Thymus (tissue), 11 donors: ENCODE measurements at regions not wholly inside any gene's neighbourhood (a gene's known extent, or its start where the extent isn't known, plus 50 kb on each side); places are given as distances from the start of the nearest gene placed in this dataset.

ENCODE experiments used
- DNase-seq, 9 donors: peaks; one replicate each; pipeline ENCODE4 v3.0.0-alpha.2; 2013; ENCODE audit warnings: low spot score in 9 of 9, low read depth in 6 of 9, missing footprints in 1 of 9
- H3K27ac ChIP-seq, 2 donors: one replicate each; pipeline ENCODE4 v1.5.1; 2013; ENCODE audit warnings: control low read depth in 1 of 2, low read depth in 1 of 2, low read length in 1 of 2, mild to moderate bottlenecking in 1 of 2, moderate library complexity in 1 of 2
- H3K27me3 ChIP-seq, 2 donors: one replicate each; pipeline ENCODE4 v1.5.1; 2013; ENCODE audit warnings: low read length in 1 of 2; ENCODE audit not compliant: control insufficient read depth in 2 of 2, insufficient read depth in 1 of 2
- H3K36me3 ChIP-seq, 2 donors: one replicate each; pipeline ENCODE4 v1.5.1; 2013; ENCODE audit warnings: low read length in 1 of 2, mild to moderate bottlenecking in 1 of 2, moderate library complexity in 1 of 2; ENCODE audit not compliant: control insufficient read depth in 2 of 2, insufficient read depth in 2 of 2
- H3K4me1 ChIP-seq, 2 donors: one replicate each; pipeline ENCODE4 v1.5.1; 2013; ENCODE audit warnings: low read length in 2 of 2; ENCODE audit not compliant: control insufficient read depth in 2 of 2, insufficient read depth in 2 of 2
- H3K4me3 ChIP-seq, 2 donors: one replicate each; pipeline ENCODE4 v1.5.1; 2013; ENCODE audit warnings: low read length in 2 of 2, control low read depth in 1 of 2, mild to moderate bottlenecking in 1 of 2
- H3K9me3 ChIP-seq, 2 donors: one replicate each; pipeline ENCODE4 v1.5.1; 2013; ENCODE audit warnings: low read length in 1 of 2, mild to moderate bottlenecking in 1 of 2; ENCODE audit not compliant: control insufficient read depth in 2 of 2, insufficient read depth in 1 of 2
- WGBS: extraction: QIAGEN DNeasy Blood & Tissue Kit; methylation state at CpG from one replicate; pipeline ENCODE4 v1.1.7; 2013; 5-methylcytosine and 5-hydroxymethylcytosine counted together
- donor health status: healthy.

- Histone ChIP-seq H3K27me3 (no peaks in the 10 kb centered on the region), H3K4me1 (peaks cover 0 to 11% of the 10 kb centered on the region in 2 donors), H3K4me3 (no peak overlapping the region), H3K9me3 (peaks cover 1 to 7% of the 10 kb centered on the region in 2 donors), H3K27ac (no peak overlapping the region), H3K36me3 (no peaks in the 10 kb centered on the region)
- no peak for DNase-seq
- 91% methylated on average over 6 of the region's 6 CpGs for WGBS
These were observed 83.1 kb upstream of the SOD1 start for GRCh38 chr21:31576428-31576827.

GRCh38 chr21:31573217-31573616 is 86.3 kb upstream of the SOD1 start:
- H3K27me3 ChIP-seq, result no peaks in the 10 kb centered on the region
- peaks cover 3 to 21% of the 10 kb centered on the region in 2 donors for H3K4me1 ChIP-seq
- no peaks in the 10 kb centered on the region for H3K36me3 ChIP-seq
- H3K27ac ChIP-seq, result no peak overlapping the region
- no peak overlapping the region for H3K4me3 ChIP-seq
- peaks cover 1 to 7% of the 10 kb centered on the region in 2 donors for H3K9me3 ChIP-seq
- DNase-seq, result no peak
- WGBS, result 100% methylated on average over 2 of the region's 2 CpGs

DNA sequence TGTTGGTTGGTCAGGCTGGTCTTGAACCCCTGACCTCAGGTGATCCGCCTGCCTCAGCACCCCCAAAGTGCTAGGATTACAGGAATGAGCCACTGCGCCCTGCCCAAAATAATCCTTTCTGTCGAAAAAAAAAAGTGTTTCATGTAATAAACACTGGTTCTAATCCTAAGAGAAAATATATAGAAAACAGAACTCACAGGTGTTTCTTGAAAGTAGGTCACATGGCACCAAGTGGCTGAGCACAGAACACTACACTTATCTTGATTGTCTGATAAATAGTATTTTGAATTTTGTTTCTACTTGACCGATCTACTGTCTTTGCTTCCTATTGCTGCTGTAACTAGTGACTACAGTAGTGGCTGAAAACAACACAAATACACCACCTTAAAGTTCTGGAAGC is 87.6 kb upstream of the SOD1 start:
- Histone ChIP-seq H3K27me3 (no peaks in the 10 kb centered on the region), H3K9me3 (peaks cover 1 to 7% of the 10 kb centered on the region in 2 donors), H3K4me1 (peaks cover 3 to 21% of the 10 kb centered on the region in 2 donors), H3K27ac (peak overlapping the region in 1 of 2 donors; percentile 92), H3K36me3 (no peaks in the 10 kb centered on the region), H3K4me3 (no peak overlapping the region)
- WGBS, result 66% methylated on average over 4 of the region's 4 CpGs
- peak in 4 of 9 donors; percentile 38 to 74 (median 50) for DNase-seq

GRCh38 chr21:31570824-31571566 is 88.5 kb upstream of the SOD1 start:
- peaks cover 1 to 7% of the 10 kb centered on the region in 2 donors for H3K9me3 ChIP-seq
- no peak for DNase-seq
- no peaks in the 10 kb centered on the region for H3K27me3 ChIP-seq
- peaks cover 3 to 21% of the 10 kb centered on the region in 2 donors for H3K4me1 ChIP-seq
- WGBS, result 88% methylated on average over 8 of the region's 8 CpGs
- H3K36me3 ChIP-seq, result no peaks in the 10 kb centered on the region
- H3K4me3 ChIP-seq, result no peak overlapping the region
- H3K27ac ChIP-seq, result peak overlapping the region in 1 of 2 donors; percentile 92

- no peak for DNase-seq
- Histone ChIP-seq H3K4me3 (no peak overlapping the region), H3K9me3 (no peaks in the 10 kb centered on the region), H3K4me1 (peaks cover 3 to 11% of the 10 kb centered on the region in 2 donors), H3K27me3 (no peaks in the 10 kb centered on the region), H3K36me3 (no peaks in the 10 kb centered on the region), H3K27ac (no peak overlapping the region)
- 86% methylated on average over 7 of the region's 7 CpGs for WGBS
These were observed 92.9 kb upstream of the SOD1 start for GRCh38 chr21:31566611-31567010.

DNA sequence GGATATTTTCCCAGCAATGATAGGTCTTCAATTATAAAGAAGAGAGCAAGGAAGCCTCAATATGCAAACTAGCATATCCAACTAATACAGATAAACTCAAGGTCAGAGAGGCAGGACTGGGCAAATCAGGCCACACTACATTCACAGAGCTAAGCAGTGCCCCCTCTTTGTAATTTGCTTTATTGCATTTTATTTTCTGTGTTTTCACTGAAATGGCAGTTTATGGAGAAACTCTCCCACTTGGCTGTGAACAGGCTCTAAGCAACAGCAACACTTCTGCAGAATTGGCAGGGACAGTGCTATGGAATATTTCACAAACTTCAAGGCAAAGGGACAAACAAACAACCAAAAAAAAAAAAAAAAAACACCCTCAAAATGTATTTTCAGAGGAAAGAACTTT is 93.4 kb upstream of the SOD1 start:
- Histone ChIP-seq H3K4me1 (peaks cover under 1 to 6% of the 10 kb centered on the region in 2 donors), H3K27ac (no peak overlapping the region), H3K36me3 (no peaks in the 10 kb centered on the region), H3K4me3 (no peak overlapping the region), H3K9me3 (no peaks in the 10 kb centered on the region), H3K27me3 (no peaks in the 10 kb centered on the region)
- no peak for DNase-seq

GRCh38 chr21:31564439-31564838 is 95.1 kb upstream of the SOD1 start:
- DNase-seq, result no peak
- 96% methylated on average over 9 of the region's 9 CpGs for WGBS
- Histone ChIP-seq H3K4me3 (no peak overlapping the region), H3K36me3 (no peaks in the 10 kb centered on the region), H3K27ac (no peak overlapping the region), H3K4me1 (peaks cover 0 to 10% of the 10 kb centered on the region in 2 donors), H3K27me3 (no peaks in the 10 kb centered on the region), H3K9me3 (no peaks in the 10 kb centered on the region)

- WGBS, result 97% methylated on average over 6 of the region's 6 CpGs
- Histone ChIP-seq H3K27me3 (peaks cover 2 to 9% of the 10 kb centered on the region in 2 donors), H3K9me3 (no peaks in the 10 kb centered on the region), H3K4me1 (peaks cover 16 to 24% of the 10 kb centered on the region in 2 donors), H3K4me3 (peak overlapping the region in 1 of 2 donors; percentile 75), H3K36me3 (no peaks in the 10 kb centered on the region), H3K27ac (no peak overlapping the region)
- DNase-seq, result no peak
These were observed 99.0 kb upstream of the SOD1 start for GRCh38 chr21:31560479-31560878.

- H3K4me3 ChIP-seq, result peak overlapping the region; percentile 75 to 84
- peak; percentile 94 to 99 (median 97) for DNase-seq
- peak overlapping the region; percentile 74 to 91 for H3K27ac ChIP-seq
- H3K27me3 ChIP-seq, result peaks cover 2 to 9% of the 10 kb centered on the region in 2 donors
- H3K9me3 ChIP-seq, result no peaks in the 10 kb centered on the region
- H3K4me1 ChIP-seq, result peaks cover 20 to 31% of the 10 kb centered on the region in 2 donors
- H3K36me3 ChIP-seq, result no peaks in the 10 kb centered on the region
- WGBS, result 2% methylated on average over 54 of the region's 54 CpGs
These were observed 99.9 kb upstream of the SOD1 start for GRCh38 chr21:31559368-31560119.
